ENCODE measurements at regions not wholly inside any gene's neighbourhood (a gene's known extent, or its start where the extent isn't known, plus 50 kb on each side); places are given as distances from the start of the nearest gene placed in this dataset.

GRCh38 chr6:41429506-41430504 lies 94.4 kb downstream of the NCR2 start:
- peaks cover 16% of the 10 kb centered on the region for H3K27me3 ChIP-seq
- no peaks in the 10 kb centered on the region for H3K9me3 ChIP-seq
- ATAC-seq (no peak), DNase-seq (no peak)
- intact Hi-C loops (cut with DNase I): loop anchor here (10.0 kb wide), 1 partner anchor 165 kb away; no protein-coding TSS in a partner anchor
- no peaks in the 10 kb centered on the region for H3K36me3 ChIP-seq
- peaks cover 24% of the 10 kb centered on the region for H3K4me1 ChIP-seq
- H3K4me3 ChIP-seq: no peak overlapping the region
- H3K27ac ChIP-seq: no peak overlapping the region
- no peak for TF ChIP-seq CTCF (IDR thresholded peaks at IDR 0.05)

- ATAC-seq (no peak), DNase-seq (no peak)
- intact Hi-C loops (cut with DNase I): no loop called here
- TF ChIP-seq CTCF (IDR thresholded peaks at IDR 0.05): no peak
- Histone ChIP-seq H3K4me3 (no peak overlapping the region), H3K36me3 (no peaks in the 10 kb centered on the region), H3K9me3 (no peaks in the 10 kb centered on the region), H3K27me3 (peaks cover 16% of the 10 kb centered on the region), H3K27ac (no peak overlapping the region), H3K4me1 (peaks cover 24% of the 10 kb centered on the region)
Measured at GRCh38 chr6:41430875-41431274, 95.5 kb downstream of the NCR2 start.

- Histone ChIP-seq H3K9me3 (no peaks in the 10 kb centered on the region), H3K27me3 (peaks cover 12% of the 10 kb centered on the region), H3K36me3 (no peaks in the 10 kb centered on the region), H3K4me1 (peaks cover 18% of the 10 kb centered on the region), H3K4me3 (no peak overlapping the region), H3K27ac (no peak overlapping the region)
- intact Hi-C loops (cut with DNase I): no loop called here
- DNase-seq (no peak), ATAC-seq (no peak)
- TF ChIP-seq CTCF (IDR thresholded peaks at IDR 0.05): no peak
Measured at GRCh38 chr6:41432280-41432679, 96.9 kb downstream of the NCR2 start.

- Histone ChIP-seq H3K27ac (no peak overlapping the region), H3K9me3 (no peaks in the 10 kb centered on the region), H3K4me3 (no peak overlapping the region), H3K4me1 (no peaks in the 10 kb centered on the region), H3K36me3 (no peaks in the 10 kb centered on the region), H3K27me3 (no peaks in the 10 kb centered on the region)
- TF ChIP-seq CTCF (IDR thresholded peaks at IDR 0.05): no peak
- no peak for DNase-seq
- intact Hi-C loops (cut with DNase I): no loop called here
- ATAC-seq: no peak
Measured at GRCh38 chr6:41434803-41435481, 99.5 kb downstream of the NCR2 start.

- intact Hi-C loops (cut with DNase I): no loop called here
- Histone ChIP-seq H3K27ac (no peak overlapping the region), H3K27me3 (no peaks in the 10 kb centered on the region), H3K9me3 (no peaks in the 10 kb centered on the region), H3K36me3 (no peaks in the 10 kb centered on the region), H3K4me3 (no peak overlapping the region), H3K4me1 (no peaks in the 10 kb centered on the region)
- ATAC-seq (no peak), DNase-seq (no peak)
- TF ChIP-seq CTCF (IDR thresholded peaks at IDR 0.05): no peak
Measured at GRCh38 chr6:41437604-41438003, 102.2 kb downstream of the NCR2 start.
